ENCODE measurements at regions not wholly inside any gene's neighbourhood (a gene's known extent, or its start where the extent isn't known, plus 50 kb on each side); places are given as distances from the start of the nearest gene placed in this dataset.

DNA sequence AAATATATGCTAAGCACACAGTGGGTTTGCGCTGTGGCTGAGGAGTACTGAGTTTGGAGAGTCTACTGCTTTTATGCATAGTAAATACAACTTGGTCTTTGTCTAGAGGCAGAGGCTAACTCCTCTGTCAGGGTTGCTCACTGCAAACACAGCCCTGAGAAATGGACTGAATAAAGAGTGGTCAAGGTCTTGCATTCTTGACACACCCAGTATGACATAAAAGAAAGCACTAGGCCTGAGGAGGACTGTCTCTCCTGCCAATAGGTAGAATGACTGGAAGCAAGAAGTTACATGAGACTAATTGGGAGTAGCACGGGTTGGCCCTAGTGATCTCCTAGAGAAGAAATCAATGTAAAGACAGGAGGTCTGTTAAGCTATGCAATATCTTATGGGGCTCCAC, 367.2 kb upstream of the B3GALT2 start:
- TF ChIP-seq, protein P1, sequence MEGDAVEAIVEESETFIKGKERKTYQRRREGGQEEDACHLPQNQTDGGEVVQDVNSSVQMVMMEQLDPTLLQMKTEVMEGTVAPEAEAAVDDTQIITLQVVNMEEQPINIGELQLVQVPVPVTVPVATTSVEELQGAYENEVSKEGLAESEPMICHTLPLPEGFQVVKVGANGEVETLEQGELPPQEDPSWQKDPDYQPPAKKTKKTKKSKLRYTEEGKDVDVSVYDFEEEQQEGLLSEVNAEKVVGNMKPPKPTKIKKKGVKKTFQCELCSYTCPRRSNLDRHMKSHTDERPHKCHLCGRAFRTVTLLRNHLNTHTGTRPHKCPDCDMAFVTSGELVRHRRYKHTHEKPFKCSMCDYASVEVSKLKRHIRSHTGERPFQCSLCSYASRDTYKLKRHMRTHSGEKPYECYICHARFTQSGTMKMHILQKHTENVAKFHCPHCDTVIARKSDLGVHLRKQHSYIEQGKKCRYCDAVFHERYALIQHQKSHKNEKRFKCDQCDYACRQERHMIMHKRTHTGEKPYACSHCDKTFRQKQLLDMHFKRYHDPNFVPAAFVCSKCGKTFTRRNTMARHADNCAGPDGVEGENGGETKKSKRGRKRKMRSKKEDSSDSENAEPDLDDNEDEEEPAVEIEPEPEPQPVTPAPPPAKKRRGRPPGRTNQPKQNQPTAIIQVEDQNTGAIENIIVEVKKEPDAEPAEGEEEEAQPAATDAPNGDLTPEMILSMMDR (conservative IDR thresholded peaks at IDR 0.05), result no peak
- Histone ChIP-seq H3K36me3 (ENCODE audit: control insufficient read depth, insufficient read depth, low read length) (no peaks in the 10 kb centered on the region), H3K4me3 (ENCODE audit: low read length) (no peak overlapping the region), H3K4me1 (ENCODE audit: control insufficient read depth, insufficient read depth, low read length) (no peaks in the 10 kb centered on the region), H3K27me3 (ENCODE audit: control insufficient read depth, insufficient read depth, low read length, poor library complexity, severe bottlenecking) (no peaks in the 10 kb centered on the region), H3K27ac (ENCODE audit: low read depth, low read length) (no peak overlapping the region), H3K9ac (ENCODE audit: extremely low read depth, low read length, poor library complexity, severe bottlenecking) (no peak overlapping the region), H3K9me3 (ENCODE audit: control insufficient read depth, low read length) (no peaks in the 10 kb centered on the region)
- no peaks in the 10 kb centered on the region for H3K4me1 Mint-ChIP-seq
- no peaks in the 10 kb centered on the region for H3K36me3 Mint-ChIP-seq (ENCODE audit: low read depth)
- H3K9me3 Mint-ChIP-seq, result no peaks in the 10 kb centered on the region
- WGBS, 2 experiments (ENCODE audit: insufficient coverage in 1 of 2, insufficient read length in 1 of 2), result 99 to 100% methylated on average over 1 to 2 of the region's 2 CpGs
- H3K4me3 Mint-ChIP-seq, result no peak overlapping the region
- no peak overlapping the region for H3K27ac Mint-ChIP-seq
- DNase-seq, result no peak
- no peaks in the 10 kb centered on the region for H3K27me3 Mint-ChIP-seq (ENCODE audit: insufficient read depth)

DNA sequence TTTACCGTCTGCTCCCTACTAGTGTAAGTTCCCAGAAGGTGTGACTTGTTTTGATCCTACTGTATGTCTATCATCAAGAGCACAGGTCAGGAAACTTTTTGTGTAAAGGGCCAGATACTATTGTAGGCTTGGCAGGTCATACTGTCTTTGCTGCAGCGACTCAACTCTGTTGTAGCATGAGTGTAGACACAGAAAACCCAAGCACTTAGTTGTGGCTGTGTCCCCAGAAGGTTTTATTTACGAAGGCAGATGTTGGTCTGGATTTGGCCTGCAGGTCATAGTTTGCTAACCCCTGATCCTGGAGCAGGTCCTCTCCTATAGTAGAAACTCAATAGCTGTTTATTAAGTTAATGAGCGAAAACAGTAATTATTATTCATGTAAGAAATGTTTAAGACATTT, 365.9 kb upstream of the B3GALT2 start:
- no peaks in the 10 kb centered on the region for H3K27me3 ChIP-seq (ENCODE audit: control insufficient read depth, insufficient read depth, low read length, poor library complexity, severe bottlenecking)
- no peak overlapping the region for H3K27ac ChIP-seq (ENCODE audit: low read depth, low read length)
- H3K9me3 ChIP-seq (ENCODE audit: control insufficient read depth, low read length), result no peaks in the 10 kb centered on the region
- Mint-ChIP-seq H3K4me3 (no peak overlapping the region), H3K4me1 (no peaks in the 10 kb centered on the region), H3K36me3 (ENCODE audit: low read depth) (no peaks in the 10 kb centered on the region), H3K27me3 (ENCODE audit: insufficient read depth) (no peaks in the 10 kb centered on the region), H3K27ac (no peak overlapping the region), H3K9me3 (no peaks in the 10 kb centered on the region)
- no peak overlapping the region for H3K4me3 ChIP-seq (ENCODE audit: low read length)
- no peaks in the 10 kb centered on the region for H3K36me3 ChIP-seq (ENCODE audit: control insufficient read depth, insufficient read depth, low read length)
- no peaks in the 10 kb centered on the region for H3K4me1 ChIP-seq (ENCODE audit: control insufficient read depth, insufficient read depth, low read length)
- TF ChIP-seq, protein P1 (conservative IDR thresholded peaks at IDR 0.05), result no peak
- no peak for DNase-seq
- H3K9ac ChIP-seq (ENCODE audit: extremely low read depth, low read length, poor library complexity, severe bottlenecking), result no peak overlapping the region
- WGBS, 2 experiments (ENCODE audit: insufficient coverage in 1 of 2, insufficient read length in 1 of 2), result 95 to 96% methylated on average over 3 to 4 of the region's 4 CpGs

DNA sequence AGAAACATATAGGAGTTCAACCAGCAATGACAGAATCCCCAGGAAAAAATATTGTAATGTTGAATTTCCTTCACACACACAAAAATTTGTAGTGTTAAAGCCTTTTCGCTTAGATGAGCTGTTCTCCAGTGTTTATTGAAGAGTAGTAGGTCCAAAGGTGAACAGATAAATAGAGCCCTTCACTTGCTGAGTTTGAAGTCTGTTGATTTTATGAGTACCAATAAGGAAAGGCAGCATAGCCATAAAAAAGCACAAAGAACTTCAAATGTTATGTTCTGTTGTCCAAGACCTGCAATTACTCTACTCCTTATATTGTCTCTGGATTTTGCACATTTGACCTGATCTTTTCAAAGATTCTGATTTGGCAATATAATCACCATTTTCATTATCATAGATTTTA, 362.7 kb upstream of the B3GALT2 start:
- no peak for DNase-seq
- no peaks in the 10 kb centered on the region for H3K9me3 ChIP-seq (ENCODE audit: control insufficient read depth, low read length)
- no peaks in the 10 kb centered on the region for H3K36me3 ChIP-seq (ENCODE audit: control insufficient read depth, insufficient read depth, low read length)
- 100% methylated on average over 1 of the region's 1 CpG; no CpG with 5 or more reads in 1 of the 2 experiments for WGBS, 2 experiments (ENCODE audit: insufficient coverage in 1 of 2, insufficient read length in 1 of 2)
- TF ChIP-seq, protein P1 (conservative IDR thresholded peaks at IDR 0.05), result no peak
- no peaks in the 10 kb centered on the region for H3K9me3 Mint-ChIP-seq
- H3K4me3 ChIP-seq (ENCODE audit: low read length), result no peak overlapping the region
- no peaks in the 10 kb centered on the region for H3K4me1 ChIP-seq (ENCODE audit: control insufficient read depth, insufficient read depth, low read length)
- H3K27ac Mint-ChIP-seq, result no peak overlapping the region
- H3K4me1 Mint-ChIP-seq, result no peaks in the 10 kb centered on the region
- H3K27me3 Mint-ChIP-seq (ENCODE audit: insufficient read depth), result no peaks in the 10 kb centered on the region
- H3K27ac ChIP-seq (ENCODE audit: low read depth, low read length), result no peak overlapping the region
- no peaks in the 10 kb centered on the region for H3K36me3 Mint-ChIP-seq (ENCODE audit: low read depth)
- no peaks in the 10 kb centered on the region for H3K27me3 ChIP-seq (ENCODE audit: control insufficient read depth, insufficient read depth, low read length, poor library complexity, severe bottlenecking)
- H3K4me3 Mint-ChIP-seq, result no peak overlapping the region
- no peak overlapping the region for H3K9ac ChIP-seq (ENCODE audit: extremely low read depth, low read length, poor library complexity, severe bottlenecking)
